ENCODE measurements at regions not wholly inside any gene's neighbourhood (a gene's known extent, or its start where the extent isn't known, plus 50 kb on each side); places are given as distances from the start of the nearest gene placed in this dataset.

DNA sequence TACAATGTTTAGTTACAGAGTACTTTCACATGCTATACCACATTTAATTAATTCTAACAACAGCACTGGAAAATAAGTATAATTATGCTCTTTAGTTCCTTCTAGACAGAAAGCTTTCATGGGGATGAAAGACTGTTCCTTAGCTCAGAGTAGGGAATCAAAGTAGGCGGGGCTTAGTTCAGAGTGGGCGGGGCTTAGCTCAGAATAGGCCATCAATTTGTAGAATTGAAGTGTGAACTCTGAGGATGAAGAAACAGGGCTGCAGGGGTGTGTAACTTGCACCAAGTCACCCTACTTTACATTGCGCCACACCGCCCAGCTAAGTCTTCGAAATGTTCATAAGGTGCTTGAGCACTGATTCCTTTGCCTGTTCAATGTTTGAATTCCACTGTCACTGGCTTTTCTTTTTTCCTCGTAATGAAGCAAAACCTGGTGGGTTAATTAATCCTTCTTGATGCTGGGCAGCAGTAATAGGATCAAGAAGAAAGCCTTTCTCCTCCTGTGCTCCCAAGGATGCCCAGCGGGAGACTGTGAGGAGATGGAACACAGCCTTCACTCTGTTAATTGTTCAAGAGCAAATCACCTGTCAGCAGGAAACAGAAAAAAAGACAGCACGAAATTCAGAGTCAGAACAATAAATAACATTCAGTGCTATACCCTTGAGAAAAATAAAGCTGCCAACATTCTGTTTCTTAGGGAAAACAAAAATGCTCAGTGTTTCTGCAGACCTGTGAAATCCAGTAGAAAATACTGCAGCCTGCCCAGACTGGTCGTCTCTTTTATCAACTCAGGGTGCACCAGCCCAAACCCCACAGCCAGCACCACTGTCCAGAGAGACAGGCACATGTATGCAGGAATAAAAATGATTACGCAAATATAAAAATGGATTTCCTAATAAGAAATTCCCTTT is 66.5 kb upstream of the CAMK1G start:
- intact Hi-C loops (cut with micrococcal nuclease), result no loop called here

- intact Hi-C loops (cut with micrococcal nuclease), result no loop called here
Measured at GRCh38 chr1:209517681-209518050, 65.8 kb upstream of the CAMK1G start.

DNA sequence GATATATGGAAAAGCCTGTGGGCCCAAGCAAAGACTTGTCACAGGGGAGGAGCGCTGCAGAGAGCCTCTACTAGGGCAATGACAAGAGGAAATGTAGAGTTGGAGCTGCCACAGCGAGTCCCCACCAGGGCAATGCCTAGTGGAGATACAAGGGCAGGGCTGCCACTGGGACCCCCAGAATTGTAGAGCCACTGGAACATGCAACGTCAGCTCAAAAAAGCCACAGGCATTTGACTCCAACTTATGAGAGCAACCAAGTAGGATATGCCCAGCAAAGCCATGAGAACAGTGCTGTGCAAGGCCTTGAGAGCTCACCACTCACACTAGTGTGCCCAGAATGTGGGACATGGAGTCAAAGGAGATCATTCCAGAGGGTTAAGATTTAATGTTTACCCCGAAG is 63.7 kb upstream of the CAMK1G start:
- intact Hi-C loops (cut with micrococcal nuclease), result no loop called here

DNA sequence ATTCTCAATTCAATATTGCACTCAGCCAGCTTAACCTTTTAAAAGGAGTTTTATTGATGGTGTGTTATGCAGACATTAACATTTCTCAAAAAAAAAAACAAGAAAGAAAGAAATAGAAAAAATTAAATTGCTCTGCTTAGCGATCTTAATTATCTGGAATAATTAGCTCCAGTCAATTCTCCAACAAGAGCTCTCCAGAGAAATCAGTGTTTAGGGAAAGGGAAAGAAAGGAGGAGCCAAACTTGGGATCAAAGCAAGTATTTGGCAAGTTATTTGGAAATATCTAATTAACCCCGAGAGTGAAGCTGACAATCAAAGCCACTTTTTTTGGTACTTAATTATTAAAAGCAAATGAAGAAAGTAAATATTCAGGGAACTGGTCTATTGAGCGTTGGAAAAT is 60.7 kb upstream of the CAMK1G start:
- intact Hi-C loops (cut with micrococcal nuclease), result no loop called here

DNA sequence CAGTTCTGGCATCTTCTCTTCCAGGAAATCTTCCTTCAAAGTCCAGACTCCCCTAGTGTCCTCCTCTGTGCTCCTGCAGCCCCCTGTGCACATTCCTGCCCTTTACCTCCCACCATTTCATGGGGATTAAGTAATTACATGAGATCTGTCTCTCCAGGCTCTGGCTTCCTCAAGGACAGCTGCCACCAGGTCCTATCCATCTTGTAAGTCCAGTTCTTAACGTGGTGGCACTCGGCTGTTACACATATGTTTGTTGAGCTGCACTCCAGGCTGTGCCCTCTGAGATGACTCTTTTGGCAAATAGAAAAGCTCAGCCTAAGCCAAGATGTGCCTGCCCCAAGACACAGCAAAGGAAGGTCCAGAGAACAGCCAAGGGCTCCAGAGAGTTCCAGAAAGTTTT is 57.4 kb upstream of the CAMK1G start:
- intact Hi-C loops (cut with micrococcal nuclease), result no loop called here

- intact Hi-C loops (cut with micrococcal nuclease), result no loop called here
Measured at GRCh38 chr1:209527372-209527771, 56.1 kb upstream of the CAMK1G start.

- intact Hi-C loops (cut with micrococcal nuclease), result no loop called here
Measured at GRCh38 chr1:209527993-209528717, 55.4 kb upstream of the CAMK1G start.

DNA sequence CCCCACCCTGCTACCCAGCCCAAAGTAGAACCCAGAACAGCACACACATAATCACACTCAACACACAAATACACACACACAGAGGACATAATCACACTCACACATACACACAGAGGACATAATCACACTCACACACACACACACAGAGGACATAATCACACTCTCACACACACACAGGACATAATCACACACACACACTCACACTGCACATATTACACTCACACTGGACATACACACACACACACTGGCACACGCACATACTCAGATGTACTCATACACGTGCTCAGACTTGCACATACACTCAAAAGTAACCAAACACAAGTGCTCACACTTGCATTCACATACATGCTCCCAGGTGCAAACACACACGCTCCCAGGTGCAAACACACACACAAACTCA is 54.3 kb upstream of the CAMK1G start:
- intact Hi-C loops (cut with micrococcal nuclease), result no loop called here

GRCh38 chr1:209531006-209531405 is 52.5 kb upstream of the CAMK1G start:
- intact Hi-C loops (cut with micrococcal nuclease), result no loop called here

GRCh38 chr1:209531549-209531948 is 52.0 kb upstream of the CAMK1G start:
- intact Hi-C loops (cut with micrococcal nuclease), result no loop called here

All from T-helper 2 cell treated with Interferon-gamma antibody and Interleukin-4, amounts not matched to agents 100 ng/mL and 5 ng/mL, for 36 hours (primary cell).